ENCODE measurements at regions not wholly inside any gene's neighbourhood (a gene's known extent, or its start where the extent isn't known, plus 50 kb on each side); places are given as distances from the start of the nearest gene placed in this dataset.

- DNase-seq: no peak
Observed at GRCh38 chr4:71938776-71939175, 93.0 kb upstream of the NPFFR2 start.

GRCh38 chr4:71941001-71941400 lies 90.8 kb upstream of the NPFFR2 start:
- peak; percentile 55 for DNase-seq

- no peak for DNase-seq
Observed at GRCh38 chr4:71944956-71945355, 86.8 kb upstream of the NPFFR2 start.

- no peak for DNase-seq
Observed at GRCh38 chr4:71945791-71946190, 86.0 kb upstream of the NPFFR2 start.

DNA sequence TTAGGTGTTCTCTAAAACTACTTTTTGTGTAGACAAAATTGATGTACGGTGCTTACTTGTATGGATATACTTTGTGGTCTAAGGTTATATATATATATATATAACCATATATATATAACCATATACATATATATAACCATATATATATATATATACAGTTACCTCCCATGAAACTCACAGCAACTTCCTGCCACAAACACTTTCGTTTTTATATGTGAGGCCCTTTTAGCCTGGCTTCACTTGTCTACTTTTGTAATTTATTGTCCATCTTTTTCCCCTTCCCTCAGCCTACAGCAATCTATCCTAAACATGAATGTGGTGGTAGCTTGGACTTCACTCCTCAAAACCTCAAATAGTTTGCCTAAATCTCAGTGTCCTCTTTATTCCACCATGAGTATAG lies 72.8 kb upstream of the NPFFR2 start:
- DNase-seq: no peak

DNA sequence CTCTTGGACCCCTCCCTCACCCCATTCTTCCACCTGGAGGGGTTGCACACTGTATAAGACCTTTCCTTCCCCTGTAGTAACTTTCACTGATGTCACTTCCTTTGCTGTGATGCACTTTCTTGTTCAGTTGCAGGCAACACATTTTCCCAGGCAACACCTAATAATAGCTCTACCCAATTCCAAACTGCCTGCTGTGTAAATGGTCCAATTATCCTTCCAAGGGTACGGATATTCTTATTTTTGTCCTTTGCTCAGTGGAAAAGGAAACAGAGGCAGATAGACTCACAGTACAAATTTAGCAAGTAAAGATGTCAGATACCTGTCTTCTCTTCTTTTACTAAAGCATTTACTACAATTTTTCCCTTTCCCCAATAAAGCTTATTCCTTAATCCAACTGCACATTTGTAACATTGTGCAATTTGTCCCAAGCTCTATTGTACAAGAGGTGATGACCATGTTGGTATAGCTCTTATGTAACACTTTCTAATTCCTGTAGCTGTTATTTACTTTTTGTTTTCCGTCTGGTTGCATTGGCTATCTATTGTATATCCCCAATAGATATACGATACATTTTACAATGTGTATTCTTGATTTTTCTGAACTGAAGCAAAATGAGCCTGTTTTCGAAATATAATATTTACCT lies 69.1 kb upstream of the NPFFR2 start:
- no peak for DNase-seq

- DNase-seq: peak; percentile 74
Observed at GRCh38 chr4:71974681-71975080, 57.1 kb upstream of the NPFFR2 start.

- DNase-seq: no peak
Observed at GRCh38 chr4:71976523-71976922, 55.3 kb upstream of the NPFFR2 start.

- no peak for DNase-seq
Observed at GRCh38 chr4:71978210-71978835, 53.5 kb upstream of the NPFFR2 start.

GRCh38 chr4:71980976-71981375 lies 50.8 kb upstream of the NPFFR2 start:
- DNase-seq: no peak

All from islet precursor cell (in vitro differentiated cells).